ENCODE measurements at regions not wholly inside any gene's neighbourhood (a gene's known extent, or its start where the extent isn't known, plus 50 kb on each side); places are given as distances from the start of the nearest gene placed in this dataset.

DNA sequence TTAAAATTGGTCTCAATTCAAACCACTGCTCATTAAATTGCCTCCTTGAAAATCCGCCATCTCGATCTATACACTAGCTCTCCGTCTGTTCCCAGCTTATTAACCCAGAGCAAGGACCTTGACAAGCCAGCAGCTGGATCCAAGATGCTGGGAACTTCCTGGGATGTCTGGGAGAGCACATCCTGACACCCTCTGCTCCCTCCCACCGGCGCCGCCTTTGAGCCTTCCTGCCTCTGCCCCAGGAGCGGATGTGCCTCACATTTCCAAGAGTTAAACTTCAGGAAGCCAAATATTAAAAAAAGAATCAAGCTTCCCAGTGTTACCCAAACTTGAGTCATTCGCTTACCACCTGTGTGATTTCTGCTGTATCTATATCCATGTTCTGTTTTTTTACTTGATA is 107.9 kb downstream of the HAPSTR1 start:
- TF ChIP-seq, protein P1, sequence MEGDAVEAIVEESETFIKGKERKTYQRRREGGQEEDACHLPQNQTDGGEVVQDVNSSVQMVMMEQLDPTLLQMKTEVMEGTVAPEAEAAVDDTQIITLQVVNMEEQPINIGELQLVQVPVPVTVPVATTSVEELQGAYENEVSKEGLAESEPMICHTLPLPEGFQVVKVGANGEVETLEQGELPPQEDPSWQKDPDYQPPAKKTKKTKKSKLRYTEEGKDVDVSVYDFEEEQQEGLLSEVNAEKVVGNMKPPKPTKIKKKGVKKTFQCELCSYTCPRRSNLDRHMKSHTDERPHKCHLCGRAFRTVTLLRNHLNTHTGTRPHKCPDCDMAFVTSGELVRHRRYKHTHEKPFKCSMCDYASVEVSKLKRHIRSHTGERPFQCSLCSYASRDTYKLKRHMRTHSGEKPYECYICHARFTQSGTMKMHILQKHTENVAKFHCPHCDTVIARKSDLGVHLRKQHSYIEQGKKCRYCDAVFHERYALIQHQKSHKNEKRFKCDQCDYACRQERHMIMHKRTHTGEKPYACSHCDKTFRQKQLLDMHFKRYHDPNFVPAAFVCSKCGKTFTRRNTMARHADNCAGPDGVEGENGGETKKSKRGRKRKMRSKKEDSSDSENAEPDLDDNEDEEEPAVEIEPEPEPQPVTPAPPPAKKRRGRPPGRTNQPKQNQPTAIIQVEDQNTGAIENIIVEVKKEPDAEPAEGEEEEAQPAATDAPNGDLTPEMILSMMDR (IDR thresholded peaks at IDR 0.05 in 4 of 5, conservative IDR thresholded peaks at IDR 0.05 in 1 of 5) = no peak
- TF ChIP-seq POLR2A (IDR thresholded peaks at IDR 0.05) = no peak
